ENCODE measurements at regions not wholly inside any gene's neighbourhood (a gene's known extent, or its start where the extent isn't known, plus 50 kb on each side); places are given as distances from the start of the nearest gene placed in this dataset.

DNA sequence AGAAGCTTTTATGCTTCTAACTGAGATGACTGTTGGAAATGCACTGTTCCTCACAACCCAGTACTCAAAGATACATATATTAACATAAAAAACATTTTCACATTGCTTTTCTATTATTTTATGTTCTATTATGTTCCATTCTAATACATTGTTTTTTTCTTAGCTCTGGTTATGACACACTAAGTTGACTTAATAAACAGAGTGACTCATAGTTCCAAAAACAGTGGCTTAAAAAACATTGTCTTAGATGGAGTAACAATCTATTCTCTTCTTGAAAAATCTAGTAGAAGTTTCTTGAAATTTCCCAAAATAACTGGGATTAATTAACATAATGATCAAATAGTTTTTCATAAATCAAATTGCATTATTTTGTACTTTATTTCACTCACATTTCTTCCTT, 328.2 kb upstream of the LRATD1 start:
- H3K23me2 ChIP-seq (ENCODE audit: insufficient read length, low read depth, low read length, poor library complexity, severe bottlenecking), result no peaks in the 10 kb centered on the region
- no peak overlapping the region for H2BK5ac ChIP-seq (ENCODE audit: insufficient read length, low read length)
- no peaks in the 10 kb centered on the region for H3K9me3 Mint-ChIP-seq
- H2BK120ac ChIP-seq (ENCODE audit: low read depth, low read length, poor library complexity, severe bottlenecking), result no peak overlapping the region
- no peak overlapping the region for H2AFZ ChIP-seq (ENCODE audit: low read length)
- H3K23ac ChIP-seq (ENCODE audit: insufficient read length, low read depth, low read length), result no peak overlapping the region
- no peak overlapping the region for H3T11ph ChIP-seq (ENCODE audit: low read length)
- no peak overlapping the region for H3K9ac ChIP-seq (ENCODE audit: extremely low read depth, insufficient read length, low read length)
- no peak for DNase-seq
- no peak overlapping the region for H3K4me2 ChIP-seq (ENCODE audit: insufficient read depth, insufficient read length, low read length)
- no peaks in the 10 kb centered on the region for H3K9me3 ChIP-seq (ENCODE audit: control insufficient read depth, low read depth, low read length)
- no peaks in the 10 kb centered on the region for H3K79me2 ChIP-seq (ENCODE audit: insufficient read depth, low read length)
- H4K20me1 ChIP-seq (ENCODE audit: control insufficient read depth, insufficient read depth, insufficient read length), result no peaks in the 10 kb centered on the region
- H4K5ac ChIP-seq (ENCODE audit: insufficient read length, low read depth, low read length), result no peak overlapping the region
- no peak overlapping the region for H4K8ac ChIP-seq (replicated peaks; ENCODE audit: insufficient read length, low read depth, low read length)
- H2BK12ac ChIP-seq (ENCODE audit: insufficient read length, low read depth, low read length), result no peak overlapping the region
- no peak overlapping the region for H2AK5ac ChIP-seq (ENCODE audit: insufficient read length, low read length)
- TF ChIP-seq, protein P1, sequence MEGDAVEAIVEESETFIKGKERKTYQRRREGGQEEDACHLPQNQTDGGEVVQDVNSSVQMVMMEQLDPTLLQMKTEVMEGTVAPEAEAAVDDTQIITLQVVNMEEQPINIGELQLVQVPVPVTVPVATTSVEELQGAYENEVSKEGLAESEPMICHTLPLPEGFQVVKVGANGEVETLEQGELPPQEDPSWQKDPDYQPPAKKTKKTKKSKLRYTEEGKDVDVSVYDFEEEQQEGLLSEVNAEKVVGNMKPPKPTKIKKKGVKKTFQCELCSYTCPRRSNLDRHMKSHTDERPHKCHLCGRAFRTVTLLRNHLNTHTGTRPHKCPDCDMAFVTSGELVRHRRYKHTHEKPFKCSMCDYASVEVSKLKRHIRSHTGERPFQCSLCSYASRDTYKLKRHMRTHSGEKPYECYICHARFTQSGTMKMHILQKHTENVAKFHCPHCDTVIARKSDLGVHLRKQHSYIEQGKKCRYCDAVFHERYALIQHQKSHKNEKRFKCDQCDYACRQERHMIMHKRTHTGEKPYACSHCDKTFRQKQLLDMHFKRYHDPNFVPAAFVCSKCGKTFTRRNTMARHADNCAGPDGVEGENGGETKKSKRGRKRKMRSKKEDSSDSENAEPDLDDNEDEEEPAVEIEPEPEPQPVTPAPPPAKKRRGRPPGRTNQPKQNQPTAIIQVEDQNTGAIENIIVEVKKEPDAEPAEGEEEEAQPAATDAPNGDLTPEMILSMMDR (conservative IDR thresholded peaks at IDR 0.05), result no peak
- no peak overlapping the region for H2BK15ac ChIP-seq (ENCODE audit: low read depth, low read length)
- H4K91ac ChIP-seq (ENCODE audit: insufficient read length, low read depth, low read length), result no peak overlapping the region
- no peak overlapping the region for H3K56ac ChIP-seq (ENCODE audit: insufficient read length, low read depth, low read length)
- no peak overlapping the region for H3K4ac ChIP-seq (ENCODE audit: low read depth, low read length)
- no peak overlapping the region for H3K4me3 Mint-ChIP-seq
- H3K4me1 Mint-ChIP-seq, result peaks cover 4 to 7% of the 10 kb centered on the region in 2 experiments; a peak in 3 of 4 replicates
- no peak overlapping the region for H3K27ac Mint-ChIP-seq
- H3K4me1 ChIP-seq (ENCODE audit: insufficient read depth, low read length), result no peaks in the 10 kb centered on the region
- H2BK20ac ChIP-seq (ENCODE audit: low read depth, low read length, poor library complexity, severe bottlenecking), result no peak overlapping the region
- H3K27ac ChIP-seq (ENCODE audit: insufficient read length, low read depth, low read length), result no peak overlapping the region
- no peaks in the 10 kb centered on the region for H3K79me1 ChIP-seq (ENCODE audit: insufficient read depth, low read depth, low read length, poor library complexity, severe bottlenecking)
- H3K27me3 ChIP-seq (ENCODE audit: insufficient read depth, low read length), result no peaks in the 10 kb centered on the region
- H3K18ac ChIP-seq (ENCODE audit: insufficient read length, low read depth, low read length), result no peak overlapping the region
- H3K36me3 Mint-ChIP-seq (ENCODE audit: insufficient read depth in 1 of 3, low read depth in 3 of 3), result no peaks in the 10 kb centered on the region
- H3K27me3 Mint-ChIP-seq (ENCODE audit: low read depth), result no peaks in the 10 kb centered on the region; the same call in 1 of the 2 replicates
- H3K14ac ChIP-seq (ENCODE audit: insufficient read depth, low read length), result no peak overlapping the region
